Activated CD8-positive, alpha-beta memory T cell treated with anti-CD3 and anti-CD28 coated beads for 36 hours (primary cell): ENCODE measurements at regions not wholly inside any gene's neighbourhood (a gene's known extent, or its start where the extent isn't known, plus 50 kb on each side); places are given as distances from the start of the nearest gene placed in this dataset.
"Not testable (repeated sequence)": the region's sequence is repeated elsewhere in the genome, so short reads cannot be mapped to it uniquely, and the experiment has no call there.

Experiments used
- CTCF ChIA-PET: fragments of 350-600 bp; sonication (Branson Sonifier 250); formaldehyde crosslinking; loops from one replicate; lab custom pipeline; 2021; ENCODE audit warnings: antibody characterized with exemption; lab: Charles Lee
- POLR2A ChIA-PET: fragments of 350-600 bp; sonication (Branson Sonifier 250); formaldehyde crosslinking; loops from one replicate; lab custom pipeline; 2021; ENCODE audit warnings: antibody characterized with exemption; lab: Charles Lee

DNA sequence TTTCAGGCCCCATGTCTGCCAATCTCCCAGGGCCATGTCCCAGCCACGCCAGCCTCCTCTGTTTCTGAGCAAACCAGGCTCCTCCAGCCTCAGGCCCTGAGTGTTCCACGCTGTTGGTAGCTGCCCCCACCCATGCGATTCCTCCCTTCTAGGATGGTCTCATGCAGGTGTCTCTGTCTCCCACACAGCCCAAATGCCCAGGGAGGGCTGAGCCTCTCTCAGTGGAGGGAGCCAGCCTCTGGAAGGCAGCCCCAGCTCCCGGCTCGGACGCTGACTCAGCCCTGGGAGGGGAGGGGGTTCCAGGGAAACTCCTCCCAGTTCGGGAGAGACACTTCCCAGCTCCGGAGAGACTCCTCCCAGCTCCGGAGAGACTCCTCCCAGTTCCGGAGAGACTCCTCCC lies 122.9 kb upstream of the AFDN start:
- ChIA-PET POLR2A (no interaction called here), CTCF (no interaction called here)

- CTCF ChIA-PET: no interaction called here
- POLR2A ChIA-PET: no interaction called here
These were observed 122.3 kb upstream of the AFDN start for GRCh38 chr6:167704396-167704901.

GRCh38 chr6:167705211-167705750 lies 121.4 kb upstream of the AFDN start:
- ChIA-PET POLR2A (no interaction called here), CTCF (no interaction called here)

DNA sequence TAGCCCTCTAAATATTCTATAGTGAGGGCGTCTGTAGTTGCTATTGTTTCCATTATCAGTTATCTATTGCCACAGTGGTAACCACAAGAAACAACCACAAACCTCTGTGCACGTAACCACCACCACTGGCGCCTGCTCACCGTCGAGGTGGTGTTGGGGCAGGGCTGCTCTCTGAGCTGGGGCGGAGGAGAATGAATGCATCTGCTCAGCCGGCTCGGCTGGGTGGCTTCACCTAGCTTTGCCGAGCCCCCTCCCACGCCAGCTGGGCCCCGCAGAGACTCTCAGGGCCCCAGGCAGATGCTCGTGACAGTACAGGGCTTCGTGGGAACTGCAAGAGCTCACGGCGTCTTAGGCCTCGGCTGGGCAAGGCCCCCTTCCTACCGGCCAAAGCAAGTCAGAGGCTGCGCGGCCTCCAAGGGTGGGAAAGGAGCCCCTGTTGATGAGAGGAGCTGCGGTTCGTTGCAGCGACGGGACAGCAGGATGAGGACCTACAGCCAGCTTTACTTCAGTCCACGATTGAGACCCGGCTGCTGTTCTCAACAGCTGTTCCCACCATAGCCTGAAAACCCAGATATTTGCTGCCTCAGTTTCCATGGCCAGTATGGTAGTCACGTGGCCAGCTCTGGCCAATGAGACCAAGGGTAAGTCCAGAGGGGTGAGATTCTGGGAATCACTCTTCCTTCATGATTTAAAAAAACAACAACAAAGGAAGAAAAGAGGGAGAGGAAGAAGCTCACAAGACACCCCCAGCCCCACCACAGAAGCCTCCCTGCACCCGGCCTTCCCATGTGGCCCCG lies 120.2 kb upstream of the AFDN start:
- POLR2A ChIA-PET: no interaction called here
- CTCF ChIA-PET: interaction anchor here (0.5 to 0.6 kb wide), 2 partner anchors 350 to 725 kb away, joined by 3 to 5 read pairs; no protein-coding TSS in a partner anchor

DNA sequence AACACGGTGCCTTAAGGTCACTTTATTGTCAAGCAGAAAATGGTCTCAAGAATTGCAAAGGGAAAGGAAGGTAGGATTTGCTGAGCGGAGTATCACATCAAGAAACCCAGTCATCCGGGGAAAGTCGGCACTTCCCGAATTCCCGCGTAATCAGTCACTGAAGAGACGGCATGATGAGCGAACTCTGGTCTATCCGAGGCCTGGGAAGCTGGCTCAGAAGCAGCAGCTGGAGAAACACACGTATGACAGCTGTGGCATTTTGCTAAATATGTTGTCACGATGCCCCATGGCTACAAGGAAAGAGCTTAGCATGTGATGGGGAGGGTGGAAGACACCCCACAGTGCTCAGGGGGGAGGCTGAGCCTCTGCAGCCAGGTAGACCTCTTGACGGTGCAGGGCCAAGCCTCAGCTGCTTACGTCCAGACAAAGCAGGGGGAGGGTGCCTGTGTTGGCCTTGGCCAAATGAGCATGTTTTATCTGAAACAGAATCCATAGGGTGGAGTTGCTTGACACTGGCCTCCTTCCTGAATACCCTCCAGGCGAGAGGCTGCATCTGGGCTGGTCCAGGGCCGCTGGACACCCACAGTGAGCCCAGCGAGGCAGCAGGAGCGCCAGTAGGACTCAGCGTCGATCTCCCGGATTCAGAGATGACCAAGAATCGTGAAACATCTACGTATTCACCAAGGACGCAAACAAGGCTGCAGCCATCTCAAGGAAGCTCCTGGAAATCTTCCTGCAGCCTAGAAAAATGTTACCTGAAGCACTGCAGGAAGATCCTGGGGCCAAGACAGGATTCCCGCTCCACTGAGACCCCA lies 118.8 kb upstream of the AFDN start:
- ChIA-PET POLR2A (no interaction called here), CTCF (no interaction called here)

- CTCF ChIA-PET: no interaction called here
- POLR2A ChIA-PET: no interaction called here
These were observed 118.1 kb upstream of the AFDN start for GRCh38 chr6:167708501-167709094.

DNA sequence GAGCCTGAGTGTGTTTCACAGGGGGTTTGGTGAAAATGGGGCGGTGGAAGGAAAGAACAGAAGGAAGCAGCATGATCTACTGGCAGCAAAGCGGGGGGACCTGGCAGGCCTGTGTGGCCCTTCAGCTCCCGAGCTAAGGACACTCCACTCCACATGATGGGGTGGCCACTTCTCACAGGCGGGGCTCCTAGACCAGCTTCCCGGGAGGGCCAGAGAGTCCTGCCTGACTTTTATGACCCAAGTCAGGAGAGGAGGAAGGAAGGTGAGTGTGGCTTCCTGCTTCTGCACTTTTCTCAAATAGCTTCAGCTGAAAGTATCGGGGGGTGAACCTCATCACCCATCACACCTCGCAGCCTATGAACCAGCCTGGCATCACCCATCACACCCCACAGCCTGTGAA lies 117.5 kb upstream of the AFDN start:
- ChIA-PET POLR2A (no interaction called here), CTCF (no interaction called here)

DNA sequence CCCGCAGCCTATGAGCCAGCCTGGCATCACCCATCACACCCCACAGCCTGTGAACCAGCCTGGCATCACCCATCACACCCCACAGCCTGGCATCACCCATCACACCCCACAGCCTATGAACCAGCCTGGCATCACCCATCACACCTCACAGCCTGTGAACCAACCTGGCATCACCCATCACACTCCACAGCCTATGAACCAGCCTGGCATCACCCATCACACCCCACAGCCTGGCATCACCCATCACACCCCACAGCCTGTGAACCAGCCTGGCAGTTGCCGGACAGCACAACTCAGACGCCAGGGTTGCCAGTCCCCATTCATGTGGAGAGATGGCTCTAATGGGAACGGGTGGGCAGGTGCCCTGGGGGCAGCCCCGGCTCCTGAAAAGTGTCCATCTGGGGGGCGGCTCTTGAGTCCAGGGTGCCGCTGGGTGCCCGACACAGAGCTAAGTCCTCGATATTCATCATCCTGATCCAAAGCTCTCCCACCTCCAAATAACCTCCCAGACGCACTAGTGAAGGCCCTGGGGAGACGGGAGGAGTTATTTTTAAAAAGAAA lies 116.9 kb upstream of the AFDN start:
- POLR2A ChIA-PET, CTCF ChIA-PET: not testable (repeated sequence)

DNA sequence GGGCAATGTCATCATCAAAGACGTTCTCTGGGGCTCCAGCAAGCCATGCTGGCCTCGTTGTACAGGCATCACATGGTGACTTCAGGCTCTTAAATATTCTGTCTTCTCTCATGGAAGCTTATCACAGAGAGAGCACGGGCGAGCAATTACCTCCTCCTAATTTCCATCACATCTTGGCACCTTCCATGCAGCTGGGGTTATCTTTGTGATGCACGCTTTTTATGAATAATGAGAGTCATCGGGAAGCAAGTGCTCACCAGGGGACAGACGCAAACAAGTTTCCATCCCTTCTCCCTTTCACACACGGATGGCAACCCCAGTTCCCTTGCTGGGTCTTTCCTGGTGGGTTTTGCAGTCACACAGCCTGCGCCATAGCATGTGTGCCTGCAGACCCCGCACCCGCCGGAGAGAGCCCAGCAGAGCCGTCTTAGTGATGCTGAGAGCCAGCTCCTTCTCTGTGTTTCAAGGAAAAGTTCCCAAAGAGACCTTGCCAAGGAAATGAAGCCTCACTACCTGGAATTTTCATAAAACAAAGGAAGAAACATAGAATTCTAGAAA lies 116.3 kb upstream of the AFDN start:
- ChIA-PET CTCF (no interaction called here), POLR2A (no interaction called here)

GRCh38 chr6:167711211-167711610 lies 115.5 kb upstream of the AFDN start:
- POLR2A ChIA-PET: no interaction called here
- CTCF ChIA-PET: no interaction called here

DNA sequence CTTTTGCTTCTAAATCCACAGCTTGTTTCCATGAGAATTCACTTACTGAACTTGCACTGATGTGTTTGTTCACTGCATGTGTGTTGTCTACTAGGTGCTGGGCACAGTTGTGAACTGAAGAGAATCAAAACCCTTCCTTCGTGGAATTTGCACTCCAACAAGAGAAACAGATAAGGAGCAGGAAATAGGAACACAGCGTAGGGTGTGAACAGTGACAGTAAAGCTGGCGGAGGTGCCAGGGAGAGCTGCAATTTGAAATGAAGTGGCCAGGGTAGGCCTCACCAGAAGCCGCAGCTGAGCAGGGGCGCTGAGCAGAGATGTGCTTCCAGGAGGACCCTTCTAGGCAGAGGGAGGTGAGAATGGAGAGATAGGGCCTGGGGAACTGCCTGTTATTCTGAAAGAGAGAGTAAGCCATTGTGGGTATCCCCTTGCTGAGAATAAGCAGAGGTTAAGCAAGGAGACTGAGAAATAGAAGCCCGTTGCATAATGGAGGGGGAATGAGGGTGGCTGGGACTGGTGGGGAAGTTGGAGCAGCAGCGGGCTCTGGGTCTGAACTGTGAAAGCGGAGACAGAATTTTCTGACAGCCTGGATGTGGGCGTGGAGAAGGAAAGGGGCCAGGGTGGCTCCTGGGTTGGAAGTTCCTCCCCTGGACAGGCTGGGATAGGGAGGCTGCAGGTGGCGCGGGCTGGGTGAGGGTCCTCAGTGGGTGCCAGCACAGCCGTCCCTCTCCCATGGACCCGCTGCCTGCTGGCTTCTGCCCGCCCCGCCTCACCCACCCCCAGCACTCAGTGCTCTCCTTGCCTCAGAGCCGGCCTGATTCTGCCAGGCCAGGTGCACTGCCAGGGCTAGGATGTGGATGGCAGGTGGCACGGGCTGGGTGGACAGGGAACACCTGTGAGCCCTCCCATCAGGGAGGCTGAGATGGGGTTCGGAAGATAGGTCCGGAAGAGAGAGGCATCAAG lies 114.7 kb upstream of the AFDN start:
- ChIA-PET CTCF (no interaction called here), POLR2A (no interaction called here)

GRCh38 chr6:167712731-167713475 lies 113.8 kb upstream of the AFDN start:
- POLR2A ChIA-PET: no interaction called here
- CTCF ChIA-PET: no interaction called here

DNA sequence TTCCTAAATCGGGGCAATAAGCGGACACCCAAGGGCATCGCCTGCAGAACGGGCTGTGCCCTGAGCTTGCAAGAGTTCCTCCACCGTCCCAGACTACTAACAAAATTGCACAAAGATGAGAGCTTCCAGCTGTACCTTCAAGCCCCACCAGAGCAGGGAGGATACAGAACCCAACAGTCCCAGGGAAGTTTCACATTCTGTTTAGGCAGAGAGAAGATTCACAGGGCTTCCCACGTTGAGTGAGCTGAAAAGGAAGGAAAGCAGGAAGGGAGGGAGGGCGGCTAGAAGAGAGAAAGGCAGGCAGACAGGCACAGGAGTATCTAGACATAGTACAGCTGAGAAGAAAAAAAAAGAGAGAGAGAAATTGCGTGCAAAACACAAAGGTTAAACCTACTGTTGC lies 112.6 kb upstream of the AFDN start:
- CTCF ChIA-PET: no interaction called here
- POLR2A ChIA-PET: no interaction called here

GRCh38 chr6:167717455-167717854 lies 109.3 kb upstream of the AFDN start:
- CTCF ChIA-PET: interaction anchor here (0.5 kb wide), 1 partner anchor 276 kb away, joined by 3 read pairs; no protein-coding TSS in a partner anchor
- POLR2A ChIA-PET: no interaction called here

DNA sequence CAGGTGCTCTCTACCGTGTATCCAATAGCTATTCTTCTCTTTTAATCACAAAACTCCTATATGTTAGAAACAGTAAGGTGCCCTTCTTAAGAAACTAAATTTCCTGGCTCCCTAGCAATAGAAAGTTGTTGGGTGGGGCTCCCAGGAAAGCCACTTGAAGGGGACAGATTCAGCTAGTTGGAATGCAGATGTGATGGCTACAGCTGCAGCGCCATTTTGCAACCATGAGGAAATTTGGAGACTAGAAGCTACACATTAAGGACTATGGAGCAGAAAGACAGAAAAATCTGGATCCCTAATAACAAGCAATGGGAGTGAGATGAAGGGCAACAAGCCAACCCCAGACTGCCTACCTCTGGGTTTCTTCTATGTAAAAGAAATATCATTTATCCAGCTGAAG lies 108.8 kb upstream of the AFDN start:
- POLR2A ChIA-PET: no interaction called here
- CTCF ChIA-PET: interaction anchor here (0.5 kb wide), 1 partner anchor 277 kb away, joined by 3 read pairs; no protein-coding TSS in a partner anchor

DNA sequence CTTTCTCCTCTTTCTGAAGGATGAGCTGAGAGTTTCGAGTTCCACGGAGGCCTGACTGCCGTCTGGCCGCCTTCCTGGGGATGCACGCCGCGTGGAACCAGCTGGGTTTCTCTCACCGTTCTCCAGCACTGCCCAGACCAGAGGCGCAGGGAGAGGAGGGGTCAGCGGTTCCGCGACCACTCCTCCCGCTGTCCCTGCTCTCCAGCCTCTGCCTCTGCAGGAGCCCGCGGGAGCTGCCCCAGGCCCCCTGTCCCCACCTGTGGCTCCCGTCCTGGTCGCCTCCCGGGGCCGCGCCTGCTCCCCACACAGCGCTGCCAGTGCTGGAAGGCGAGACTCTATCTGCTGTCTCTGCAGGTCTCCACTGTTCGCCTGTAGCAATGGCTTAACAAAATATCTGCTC lies 106.8 kb upstream of the AFDN start:
- ChIA-PET CTCF (no interaction called here), POLR2A (no interaction called here)

- ChIA-PET POLR2A (no interaction called here), CTCF (no interaction called here)
These were observed 106.0 kb upstream of the AFDN start for GRCh38 chr6:167720456-167721285.
